ENCODE measurements at regions not wholly inside any gene's neighbourhood (a gene's known extent, or its start where the extent isn't known, plus 50 kb on each side); places are given as distances from the start of the nearest gene placed in this dataset.
"Not testable (repeated sequence)": the region's sequence is repeated elsewhere in the genome, so short reads cannot be mapped to it uniquely, and the experiment has no call there.

DNA sequence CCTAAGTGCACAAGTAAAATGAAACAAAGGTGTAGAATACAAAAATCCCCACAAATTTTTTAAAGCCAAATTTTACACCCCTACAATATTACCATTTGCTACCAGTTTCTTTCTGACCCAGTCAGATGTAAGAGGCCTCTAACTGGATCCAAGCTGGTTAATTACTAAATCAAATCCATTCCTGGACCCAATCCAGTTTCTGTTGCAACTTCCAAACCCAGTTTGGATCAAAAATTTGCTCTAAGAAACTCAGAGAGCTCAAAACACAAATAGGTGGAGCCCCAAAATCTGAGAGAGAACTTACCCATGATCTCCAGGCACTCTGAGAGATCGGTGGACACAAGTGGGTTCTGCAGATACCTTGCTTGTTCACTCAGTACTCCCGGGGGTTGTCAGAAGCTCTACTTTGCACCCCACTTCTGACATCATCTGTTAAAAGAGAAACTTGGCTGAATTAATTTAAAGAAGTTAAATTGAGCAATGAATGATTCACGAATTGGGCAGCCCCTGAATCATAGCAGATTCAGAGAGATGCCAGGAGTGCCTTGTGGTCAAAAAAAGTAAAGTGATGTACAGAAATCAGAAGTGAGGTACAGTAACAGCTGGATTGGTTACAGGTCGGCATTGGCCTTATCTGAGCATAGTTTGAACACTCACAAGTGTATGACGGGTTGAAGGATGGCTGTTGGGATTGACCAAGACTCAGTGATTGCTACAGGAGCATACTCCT, 448.0 kb downstream of the KCNT2 start:
- in situ Hi-C loops (cut with HindIII; ENCODE audit: low sequenced_read_pairs) = no loop called here

GRCh38 chr1:196155586-196155985, 452.7 kb downstream of the KCNT2 start:
- in situ Hi-C loops (cut with HindIII; ENCODE audit: low sequenced_read_pairs) = no loop called here

GRCh38 chr1:196152975-196153374, 455.3 kb downstream of the KCNT2 start:
- in situ Hi-C loops (cut with HindIII; ENCODE audit: low sequenced_read_pairs) = no loop called here

DNA sequence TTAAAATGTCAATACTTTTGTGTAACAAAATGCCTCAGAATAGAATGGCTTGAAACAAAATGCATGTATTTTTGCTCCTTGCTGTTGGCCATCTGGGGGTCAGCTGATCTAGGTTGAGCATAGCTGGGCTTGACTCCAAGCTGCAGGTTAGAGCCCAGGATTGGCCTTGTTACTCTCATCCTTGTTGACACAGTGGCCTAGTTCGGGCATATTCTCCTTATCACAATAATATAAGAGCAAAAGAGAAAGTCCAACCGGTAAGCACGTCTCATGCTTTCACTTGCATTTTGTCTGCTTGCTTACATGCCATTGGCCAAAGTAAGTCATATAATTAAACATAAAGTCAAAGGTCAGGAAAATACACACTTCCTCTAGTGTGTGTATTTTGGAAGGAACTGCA, 456.2 kb downstream of the KCNT2 start:
- in situ Hi-C loops (cut with HindIII; ENCODE audit: low sequenced_read_pairs) = no loop called here

GRCh38 chr1:196148367-196148970, 459.8 kb downstream of the KCNT2 start:
- in situ Hi-C loops (cut with HindIII; ENCODE audit: low sequenced_read_pairs) = no loop called here

DNA sequence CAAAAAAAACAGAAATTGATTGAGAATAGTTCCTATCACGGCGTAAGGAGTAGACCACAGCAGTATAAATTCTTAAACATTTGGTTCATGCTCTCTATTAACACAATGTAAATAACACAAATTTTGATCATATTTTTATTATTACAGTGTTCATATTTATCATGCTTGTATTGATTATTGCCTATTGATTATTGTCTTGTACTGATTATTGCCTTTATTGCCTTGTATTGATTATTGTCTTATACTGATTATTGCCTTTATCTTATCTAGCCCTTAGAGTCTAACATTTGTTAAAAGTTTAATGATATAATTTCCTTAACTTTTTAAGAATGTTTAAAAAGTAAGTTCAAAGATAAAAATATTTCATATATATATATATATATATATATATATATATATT, 460.7 kb downstream of the KCNT2 start:
- in situ Hi-C loops (cut with HindIII; ENCODE audit: low sequenced_read_pairs) = no loop called here

GRCh38 chr1:196145151-196145550, 463.1 kb downstream of the KCNT2 start:
- in situ Hi-C loops (cut with HindIII; ENCODE audit: low sequenced_read_pairs) = not testable (repeated sequence)

DNA sequence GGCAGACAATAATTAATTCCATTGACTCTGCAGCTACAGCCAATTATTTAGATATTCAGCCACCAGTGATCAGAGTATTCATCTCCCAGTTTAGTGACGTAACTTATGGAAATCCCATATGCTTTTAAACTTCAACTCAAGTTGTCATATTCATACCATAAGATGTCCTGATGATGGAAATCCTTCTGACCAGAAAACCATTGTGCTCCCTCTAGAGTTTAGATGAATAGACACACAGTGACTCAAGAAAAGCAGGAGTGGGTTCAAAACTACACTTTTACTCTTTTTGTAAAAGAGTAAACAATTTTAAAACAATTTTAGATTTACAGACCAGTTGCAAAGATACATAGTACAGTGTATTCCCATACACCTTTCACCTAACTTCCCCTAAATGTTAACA, 463.7 kb downstream of the KCNT2 start:
- in situ Hi-C loops (cut with HindIII; ENCODE audit: low sequenced_read_pairs) = no loop called here

DNA sequence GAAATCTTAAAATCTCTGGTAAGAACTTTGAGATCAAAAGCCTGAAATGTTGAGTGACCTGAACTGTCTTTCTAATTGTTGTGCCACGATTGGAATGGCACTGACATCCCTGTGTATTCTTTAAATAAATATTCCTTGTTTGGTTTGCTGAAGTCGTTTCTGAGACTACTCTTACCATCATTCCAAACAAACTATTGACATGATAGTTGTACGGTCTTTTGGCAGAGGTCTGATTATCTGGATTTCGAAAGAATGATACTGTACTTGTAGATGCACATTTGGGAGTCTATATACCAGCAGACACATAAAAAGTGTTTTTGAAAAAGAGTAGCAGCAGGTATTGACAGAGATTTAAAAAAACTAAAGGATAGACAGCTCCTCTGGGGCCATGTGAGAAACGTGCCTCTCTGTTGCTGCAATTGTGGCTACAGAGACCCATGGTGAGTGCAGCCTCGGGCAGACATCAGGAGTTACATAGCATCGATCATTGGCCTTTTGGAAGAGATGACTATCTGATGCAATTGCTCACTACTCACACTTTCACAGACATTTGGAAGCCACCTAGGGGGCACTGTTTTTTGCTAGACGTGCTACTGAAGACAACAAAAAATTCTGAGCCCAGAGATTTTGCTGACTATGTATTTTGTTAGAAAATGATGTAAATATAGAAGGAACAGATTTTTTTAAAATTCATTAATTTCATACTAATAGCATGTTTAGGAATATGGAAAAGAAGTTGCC, 464.5 kb downstream of the KCNT2 start:
- in situ Hi-C loops (cut with HindIII; ENCODE audit: low sequenced_read_pairs) = no loop called here

- in situ Hi-C loops (cut with HindIII; ENCODE audit: low sequenced_read_pairs) = no loop called here
These were observed 466.1 kb downstream of the KCNT2 start for GRCh38 chr1:196142111-196142640.

DNA sequence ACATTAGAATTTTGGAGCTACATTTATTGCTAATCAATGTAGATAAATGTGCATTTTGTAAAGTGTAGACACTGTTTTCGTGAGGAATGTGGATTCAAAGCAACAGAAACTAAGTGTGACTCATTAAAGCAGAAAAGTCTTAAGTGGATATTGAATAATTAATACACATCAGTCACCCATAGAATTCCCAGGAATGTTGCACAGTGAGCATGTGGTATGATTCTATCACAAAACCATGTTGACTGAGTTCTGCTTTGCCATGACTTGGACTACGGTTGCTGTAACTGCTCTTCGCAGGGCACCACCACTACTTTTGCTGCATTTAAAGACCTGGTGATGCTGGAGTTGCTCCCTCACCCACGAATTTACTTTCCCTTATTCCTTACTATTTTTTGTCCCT, 471.8 kb downstream of the KCNT2 start:
- in situ Hi-C loops (cut with HindIII; ENCODE audit: low sequenced_read_pairs) = no loop called here

DNA sequence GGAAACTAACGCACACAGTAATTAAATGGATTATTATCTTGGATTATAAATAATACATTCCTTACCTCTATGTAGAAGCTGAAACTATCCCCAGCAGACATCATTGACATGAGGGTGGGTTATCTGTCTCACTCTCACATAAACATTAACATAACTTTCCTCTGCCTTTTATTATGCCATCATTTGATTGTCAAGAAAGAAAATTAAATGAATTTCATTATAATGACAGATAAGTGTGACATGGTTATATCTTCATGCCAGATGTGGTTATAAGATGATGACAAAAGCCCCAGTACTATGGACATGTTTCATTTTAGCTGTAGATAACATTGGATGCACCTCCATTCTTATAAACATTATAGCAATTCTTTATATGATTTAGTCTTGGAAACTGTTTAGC, 476.5 kb downstream of the KCNT2 start:
- in situ Hi-C loops (cut with HindIII; ENCODE audit: low sequenced_read_pairs) = no loop called here

GRCh38 chr1:196128835-196129234, 479.4 kb downstream of the KCNT2 start:
- in situ Hi-C loops (cut with HindIII; ENCODE audit: low sequenced_read_pairs) = no loop called here

- in situ Hi-C loops (cut with HindIII; ENCODE audit: low sequenced_read_pairs) = no loop called here
These were observed 487.1 kb downstream of the KCNT2 start for GRCh38 chr1:196121181-196121580.

DNA sequence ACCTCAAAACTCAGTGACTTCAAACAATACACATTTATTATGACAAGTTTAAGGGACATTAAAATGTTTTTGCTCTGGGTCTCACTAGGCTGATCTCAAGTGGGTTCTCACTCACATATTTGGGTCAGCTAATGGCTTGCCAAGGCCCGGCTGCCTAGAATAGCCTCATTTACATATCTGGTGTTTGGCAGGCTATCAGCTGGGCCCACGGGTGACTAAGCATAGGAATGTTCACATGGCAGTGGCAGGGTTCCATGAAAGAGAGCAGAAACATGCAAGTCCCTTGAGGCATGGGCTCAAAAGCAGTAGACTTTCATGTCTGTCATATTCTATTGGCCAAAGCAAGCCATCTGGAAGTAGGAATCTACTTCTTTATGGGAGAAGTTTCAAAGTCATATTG, 492.6 kb downstream of the KCNT2 start:
- in situ Hi-C loops (cut with HindIII; ENCODE audit: low sequenced_read_pairs) = no loop called here

DNA sequence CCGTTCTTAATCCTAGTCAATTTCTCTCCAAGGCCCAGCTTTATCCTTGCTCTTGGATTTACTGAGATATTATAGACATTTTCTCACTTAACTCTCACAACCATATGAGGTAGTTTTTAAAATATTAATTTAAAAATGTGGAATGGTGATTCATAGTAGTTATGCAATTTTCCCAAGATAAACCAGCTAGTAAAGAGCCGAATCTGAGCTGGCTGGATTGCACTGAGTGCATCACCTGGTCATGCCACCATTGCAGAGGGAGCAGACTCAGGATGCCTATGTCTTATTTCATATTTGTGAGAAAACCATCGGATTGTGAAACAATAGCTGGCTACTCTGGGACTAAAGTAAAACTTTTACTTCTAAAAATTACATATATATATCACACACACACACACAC, 494.0 kb downstream of the KCNT2 start:
- in situ Hi-C loops (cut with HindIII; ENCODE audit: low sequenced_read_pairs) = no loop called here

DNA sequence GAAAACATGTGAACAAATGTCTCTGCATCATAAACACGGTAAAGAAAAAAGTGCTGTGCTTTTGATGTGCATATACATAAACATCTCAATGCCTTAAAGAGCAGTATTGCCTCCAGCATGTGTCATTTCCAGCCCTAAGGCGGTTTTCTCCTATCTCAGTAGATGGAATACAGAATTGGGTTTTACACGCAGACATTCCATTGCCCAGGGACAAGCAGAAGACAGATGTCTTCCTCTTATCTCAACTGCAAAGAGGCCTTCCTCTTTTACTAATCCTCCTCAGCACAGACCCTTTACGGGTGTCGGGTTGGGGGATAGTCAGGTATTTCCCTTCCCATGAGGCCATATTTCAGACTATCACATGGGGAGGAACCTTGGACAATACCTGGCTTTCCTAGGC, 499.2 kb downstream of the KCNT2 start:
- in situ Hi-C loops (cut with HindIII; ENCODE audit: low sequenced_read_pairs) = not testable (repeated sequence)

DNA sequence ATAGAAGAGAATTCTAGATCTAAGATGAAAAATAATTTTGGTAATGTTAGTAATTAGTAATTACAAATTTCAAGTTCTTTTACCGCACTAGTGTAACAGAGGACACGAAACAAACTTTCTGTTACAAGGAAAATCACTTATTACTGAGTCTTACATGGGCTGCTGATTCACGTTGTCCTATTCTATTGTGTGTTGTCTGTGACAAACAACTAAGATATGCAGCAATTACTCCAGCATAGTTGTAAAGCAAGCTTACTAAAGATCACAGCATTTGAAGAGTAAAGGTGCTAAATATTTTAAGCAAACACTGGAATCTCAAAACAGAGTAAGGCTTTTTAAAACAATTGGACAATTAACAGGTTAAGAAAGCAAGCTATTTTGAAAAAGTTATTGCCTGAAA, 502.3 kb downstream of the KCNT2 start:
- in situ Hi-C loops (cut with HindIII; ENCODE audit: low sequenced_read_pairs) = no loop called here

GRCh38 chr1:196102826-196103225, 505.4 kb downstream of the KCNT2 start:
- in situ Hi-C loops (cut with HindIII; ENCODE audit: low sequenced_read_pairs) = no loop called here

- in situ Hi-C loops (cut with HindIII; ENCODE audit: low sequenced_read_pairs) = no loop called here
These were observed 510.2 kb downstream of the KCNT2 start for GRCh38 chr1:196098000-196098399.

DNA sequence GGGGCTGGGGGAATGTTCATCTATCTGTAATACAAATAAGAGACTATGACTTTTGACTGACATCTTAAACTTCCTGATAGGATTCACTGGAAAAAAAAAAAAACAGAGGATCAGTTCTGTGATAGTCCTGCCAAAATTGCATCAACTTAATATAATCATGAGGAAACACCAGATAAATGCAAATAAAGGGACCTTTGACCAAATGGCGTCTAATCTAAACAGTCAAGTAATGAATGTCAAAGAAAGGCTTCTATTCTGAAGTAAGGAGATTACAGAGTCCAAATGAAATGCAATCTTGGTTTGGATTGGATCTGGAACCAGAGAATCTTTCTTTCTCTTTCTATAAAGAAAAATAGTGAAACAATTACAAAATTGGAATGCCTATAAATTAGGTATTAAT, 513.4 kb downstream of the KCNT2 start:
- in situ Hi-C loops (cut with HindIII; ENCODE audit: low sequenced_read_pairs) = no loop called here

Data from endothelial cell of hepatic sinusoid (primary cell).